Activated naive CD4-positive, alpha-beta T cell treated with anti-CD3 and anti-CD28 coated beads, Interleukin-2, amount 10 ng/mL, durations not matched to agents 7 days and 5 days (primary cell): ENCODE measurements at regions not wholly inside any gene's neighbourhood (a gene's known extent, or its start where the extent isn't known, plus 50 kb on each side); places are given as distances from the start of the nearest gene placed in this dataset.
A peak's percentile ranks its signal among the peaks of the same experiment; 100 is the strongest.

Experiments used
- CTCF ChIA-PET: fragments of 350-600 bp; sonication (Branson Sonifier 250); formaldehyde crosslinking; loops from one replicate; lab custom pipeline; 2021; ENCODE audit warnings: antibody characterized with exemption; lab: Charles Lee
- DNase-seq: peaks from one replicate; pipeline ENCODE4 v3.0.0-alpha.2; 2020
- H3K27ac Mint-ChIP-seq: one replicate; pipeline ENCODE4 v1.8.0; 2021; ENCODE audit warnings: mild to moderate bottlenecking, moderate library complexity, mixed read lengths
- H3K27me3 Mint-ChIP-seq: one replicate; pipeline ENCODE4 v1.8.0; 2021; ENCODE audit warnings: mild to moderate bottlenecking, mixed read lengths
- H3K36me3 Mint-ChIP-seq: one replicate; pipeline ENCODE4 v1.8.0; 2021; ENCODE audit warnings: mixed read lengths
- H3K4me1 Mint-ChIP-seq: one replicate; pipeline ENCODE4 v1.8.0; 2021; ENCODE audit warnings: mixed read lengths
- H3K4me3 Mint-ChIP-seq: one replicate; pipeline ENCODE4 v1.8.0; 2021; ENCODE audit warnings: mild to moderate bottlenecking, moderate library complexity, mixed read lengths
- H3K9me3 Mint-ChIP-seq: one replicate; pipeline ENCODE4 v1.8.0; 2021; ENCODE audit warnings: mixed read lengths

GRCh38 chr17:71922439-71922838 lies 198.4 kb upstream of the SOX9 start:
- no peak overlapping the region for H3K4me3 Mint-ChIP-seq
- H3K27me3 Mint-ChIP-seq: no peaks in the 10 kb centered on the region
- peaks cover 3% of the 10 kb centered on the region for H3K4me1 Mint-ChIP-seq
- no peak for DNase-seq
- peaks cover 9% of the 10 kb centered on the region for H3K9me3 Mint-ChIP-seq
- H3K27ac Mint-ChIP-seq: peak overlapping the region; percentile 39
- CTCF ChIA-PET: no interaction called here
- no peaks in the 10 kb centered on the region for H3K36me3 Mint-ChIP-seq

DNA sequence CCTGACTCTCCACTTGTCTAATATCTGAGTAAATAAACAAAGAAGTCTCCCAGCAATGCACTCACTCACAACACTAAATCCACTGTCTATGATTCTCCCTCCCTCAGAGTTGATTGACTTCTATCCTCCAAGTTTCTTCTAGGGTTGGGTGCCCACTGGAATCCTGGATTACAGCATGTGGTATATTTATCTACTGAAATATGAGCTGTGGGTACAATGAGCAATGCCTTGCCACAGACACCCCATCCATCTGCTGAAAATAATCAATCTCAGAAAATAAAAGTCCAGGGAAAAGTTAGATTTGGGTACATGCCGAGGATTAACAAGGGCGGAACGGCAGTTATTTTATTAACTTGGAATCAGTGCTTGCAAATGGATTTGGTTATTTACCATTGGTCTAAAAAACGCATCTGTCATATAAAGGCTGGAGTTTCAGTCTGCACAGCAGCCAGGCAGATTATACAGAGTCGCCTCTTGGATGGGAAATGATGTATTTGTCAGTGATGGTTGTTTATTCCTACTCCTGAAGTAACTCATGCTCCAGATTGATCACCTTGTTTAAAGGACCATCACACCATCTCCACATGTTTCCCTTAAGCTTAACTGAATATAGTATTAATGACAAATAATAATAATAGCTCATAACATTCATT lies 193.9 kb upstream of the SOX9 start:
- Mint-ChIP-seq H3K36me3 (no peaks in the 10 kb centered on the region), H3K4me1 (peaks cover 1% of the 10 kb centered on the region), H3K27ac (no peak overlapping the region), H3K9me3 (peaks cover 5% of the 10 kb centered on the region), H3K4me3 (no peak overlapping the region), H3K27me3 (no peaks in the 10 kb centered on the region)
- CTCF ChIA-PET: no interaction called here
- DNase-seq: no peak

GRCh38 chr17:71933306-71933705 lies 187.5 kb upstream of the SOX9 start:
- H3K27me3 Mint-ChIP-seq: no peaks in the 10 kb centered on the region
- CTCF ChIA-PET: no interaction called here
- DNase-seq: no peak
- no peak overlapping the region for H3K27ac Mint-ChIP-seq
- no peaks in the 10 kb centered on the region for H3K36me3 Mint-ChIP-seq
- peaks cover 4% of the 10 kb centered on the region for H3K9me3 Mint-ChIP-seq
- no peaks in the 10 kb centered on the region for H3K4me1 Mint-ChIP-seq
- no peak overlapping the region for H3K4me3 Mint-ChIP-seq

- H3K9me3 Mint-ChIP-seq: peaks cover 7% of the 10 kb centered on the region
- H3K36me3 Mint-ChIP-seq: no peaks in the 10 kb centered on the region
- DNase-seq: no peak
- CTCF ChIA-PET: no interaction called here
- no peaks in the 10 kb centered on the region for H3K4me1 Mint-ChIP-seq
- H3K27ac Mint-ChIP-seq: no peak overlapping the region
- H3K27me3 Mint-ChIP-seq: no peaks in the 10 kb centered on the region
- no peak overlapping the region for H3K4me3 Mint-ChIP-seq
Measured at GRCh38 chr17:71934520-71934919, 186.3 kb upstream of the SOX9 start.

DNA sequence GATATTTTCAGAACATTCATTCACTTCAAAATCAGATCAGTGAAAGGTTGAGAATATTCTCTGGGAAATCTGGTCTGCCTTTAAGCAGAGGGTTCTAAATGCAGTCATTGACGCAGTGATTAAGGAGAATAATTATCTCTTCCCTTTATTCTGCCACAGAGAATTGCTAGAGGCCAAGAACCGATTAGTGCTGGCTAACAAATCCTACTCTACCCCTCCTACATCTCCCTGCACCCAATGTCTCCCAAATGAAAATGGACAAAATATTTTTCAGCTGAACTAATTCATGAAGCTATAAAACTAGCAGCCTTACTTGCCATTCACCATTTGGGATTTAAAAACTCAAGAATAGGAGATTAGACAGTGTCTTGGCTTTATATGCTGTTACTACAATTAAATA lies 185.5 kb upstream of the SOX9 start:
- CTCF ChIA-PET: no interaction called here
- H3K4me3 Mint-ChIP-seq: no peak overlapping the region
- H3K27me3 Mint-ChIP-seq: no peaks in the 10 kb centered on the region
- H3K36me3 Mint-ChIP-seq: no peaks in the 10 kb centered on the region
- DNase-seq: no peak
- H3K9me3 Mint-ChIP-seq: peaks cover 7% of the 10 kb centered on the region
- no peaks in the 10 kb centered on the region for H3K4me1 Mint-ChIP-seq
- H3K27ac Mint-ChIP-seq: no peak overlapping the region

DNA sequence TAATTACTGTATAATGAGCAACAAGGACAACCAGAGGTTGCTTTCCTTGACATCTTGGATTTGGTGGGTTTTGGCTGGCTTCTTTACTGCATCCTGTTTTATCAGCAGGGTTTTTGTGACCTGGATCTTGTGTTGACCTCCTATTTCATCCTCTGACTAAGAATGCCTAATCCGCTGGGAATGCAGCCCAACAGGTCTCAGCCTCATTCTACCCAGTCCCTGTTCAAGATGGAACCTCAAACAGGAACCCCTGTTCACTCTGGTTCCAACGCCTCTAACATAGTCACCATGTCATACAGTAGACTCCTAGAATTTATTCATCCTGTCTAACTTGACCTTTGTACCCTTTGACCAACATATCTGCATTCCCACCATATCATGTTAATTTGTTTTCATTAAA lies 183.8 kb upstream of the SOX9 start:
- H3K4me3 Mint-ChIP-seq: no peak overlapping the region
- H3K4me1 Mint-ChIP-seq: no peaks in the 10 kb centered on the region
- H3K27ac Mint-ChIP-seq: no peak overlapping the region
- CTCF ChIA-PET: no interaction called here
- H3K27me3 Mint-ChIP-seq: no peaks in the 10 kb centered on the region
- H3K9me3 Mint-ChIP-seq: peaks cover 3% of the 10 kb centered on the region
- no peaks in the 10 kb centered on the region for H3K36me3 Mint-ChIP-seq
- no peak for DNase-seq

DNA sequence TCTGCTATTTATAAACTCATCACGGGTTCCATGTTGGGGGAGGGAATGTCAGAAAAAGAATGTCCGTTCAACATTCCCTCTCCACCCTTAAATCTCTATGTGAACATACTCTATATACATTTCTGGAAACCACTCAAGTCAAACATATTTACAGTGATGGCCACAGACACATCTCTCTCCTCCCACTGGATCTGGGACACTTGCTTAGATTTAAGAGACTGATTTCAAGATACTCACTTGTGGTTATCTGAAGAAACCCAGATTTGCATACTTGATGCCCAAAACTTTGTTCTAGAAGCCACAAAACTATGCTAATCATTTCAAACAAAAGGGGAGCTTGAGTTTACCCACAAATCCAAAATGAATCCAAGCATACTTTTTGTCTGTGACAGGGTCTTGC lies 182.9 kb upstream of the SOX9 start:
- no peak overlapping the region for H3K4me3 Mint-ChIP-seq
- no peaks in the 10 kb centered on the region for H3K36me3 Mint-ChIP-seq
- H3K4me1 Mint-ChIP-seq: no peaks in the 10 kb centered on the region
- peaks cover 3% of the 10 kb centered on the region for H3K9me3 Mint-ChIP-seq
- DNase-seq: no peak
- CTCF ChIA-PET: no interaction called here
- no peaks in the 10 kb centered on the region for H3K27me3 Mint-ChIP-seq
- no peak overlapping the region for H3K27ac Mint-ChIP-seq

DNA sequence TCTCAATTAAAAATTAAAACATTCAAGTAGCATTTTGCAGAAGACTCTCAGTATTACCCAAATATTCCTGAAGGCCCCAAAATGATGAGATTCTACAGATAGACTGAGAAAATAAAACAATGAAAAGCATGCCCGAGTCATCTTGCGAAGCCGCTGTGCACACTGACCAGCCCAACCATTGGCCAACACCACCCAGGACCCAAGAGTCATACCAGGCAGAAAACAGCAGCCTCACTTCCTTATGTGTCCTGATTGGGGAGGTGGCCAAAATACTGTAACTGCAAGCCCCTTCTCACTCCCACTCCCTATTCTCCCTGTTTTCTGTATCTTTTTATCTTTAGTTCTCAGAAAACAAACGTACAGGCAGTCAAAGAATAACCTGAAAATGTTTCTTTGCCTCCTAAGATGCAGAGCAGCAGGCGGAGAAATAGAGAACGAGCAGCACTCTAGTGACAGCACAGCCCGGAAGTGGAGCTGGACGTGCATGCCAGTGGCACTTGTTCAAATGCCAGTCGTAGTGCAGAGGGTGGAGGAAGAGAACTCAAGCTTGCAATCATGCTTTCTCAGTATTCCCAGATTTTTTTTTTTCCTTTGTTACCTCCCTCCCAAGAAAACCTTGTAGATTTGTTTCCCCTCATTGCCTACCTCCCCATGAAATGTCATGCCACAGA lies 182.3 kb upstream of the SOX9 start:
- peaks cover 3% of the 10 kb centered on the region for H3K9me3 Mint-ChIP-seq

GRCh38 chr17:71941920-71942319 lies 178.9 kb upstream of the SOX9 start:
- no peaks in the 10 kb centered on the region for H3K4me1 Mint-ChIP-seq
- H3K36me3 Mint-ChIP-seq: no peaks in the 10 kb centered on the region
- peaks cover 12% of the 10 kb centered on the region for H3K9me3 Mint-ChIP-seq
- no peak overlapping the region for H3K4me3 Mint-ChIP-seq
- H3K27ac Mint-ChIP-seq: no peak overlapping the region
- CTCF ChIA-PET: no interaction called here
- no peak for DNase-seq
- H3K27me3 Mint-ChIP-seq: no peaks in the 10 kb centered on the region

More for the DNA sequence above, 182.3 kb upstream of the SOX9 start:
- H3K4me1 Mint-ChIP-seq: no peaks in the 10 kb centered on the region
- H3K27ac Mint-ChIP-seq: no peak overlapping the region
- H3K4me3 Mint-ChIP-seq: no peak overlapping the region
- CTCF ChIA-PET: no interaction called here
- DNase-seq: no peak
- no peaks in the 10 kb centered on the region for H3K27me3 Mint-ChIP-seq
- H3K36me3 Mint-ChIP-seq: no peaks in the 10 kb centered on the region

GRCh38 chr17:71942626-71943025 lies 178.2 kb upstream of the SOX9 start:
- DNase-seq: no peak
- Mint-ChIP-seq H3K27me3 (no peaks in the 10 kb centered on the region), H3K4me3 (no peak overlapping the region), H3K27ac (no peak overlapping the region), H3K9me3 (peaks cover 12% of the 10 kb centered on the region), H3K36me3 (no peaks in the 10 kb centered on the region), H3K4me1 (no peaks in the 10 kb centered on the region)
- CTCF ChIA-PET: no interaction called here

DNA sequence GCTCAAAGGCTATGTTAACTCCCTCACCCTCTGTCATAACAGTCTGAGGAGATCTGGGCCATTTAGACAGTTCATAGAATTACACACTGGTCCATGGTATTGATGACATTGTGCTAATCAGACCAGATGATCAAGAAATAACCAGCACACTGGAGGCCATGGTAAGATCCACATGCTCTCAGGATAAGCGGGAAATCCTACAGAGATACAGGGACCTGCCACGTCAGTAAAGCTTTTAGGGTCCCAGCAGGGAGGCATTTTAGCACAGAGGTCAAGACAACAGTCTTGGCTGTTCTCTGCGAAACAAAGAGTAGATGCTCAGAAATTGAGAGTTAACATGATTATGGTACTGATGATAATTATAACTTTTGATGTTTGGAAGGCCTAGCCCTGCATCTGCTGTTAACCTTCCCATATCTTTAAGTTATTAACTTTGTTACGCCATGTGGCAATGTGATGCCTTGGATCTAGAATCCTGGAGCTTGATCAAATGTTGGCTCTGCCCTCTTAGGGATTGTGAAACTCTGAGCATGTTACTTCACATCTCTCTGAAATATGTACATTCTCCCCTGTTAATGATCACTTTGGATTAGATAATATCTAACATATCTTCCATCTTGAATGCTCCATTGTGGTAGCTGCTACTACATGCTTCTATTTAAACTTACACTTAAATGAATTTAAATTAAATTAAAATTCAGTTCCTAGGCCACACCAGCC lies 172.0 kb upstream of the SOX9 start:
- Mint-ChIP-seq H3K4me3 (no peak overlapping the region), H3K27me3 (no peaks in the 10 kb centered on the region), H3K27ac (no peak overlapping the region), H3K4me1 (no peaks in the 10 kb centered on the region), H3K36me3 (no peaks in the 10 kb centered on the region), H3K9me3 (peaks cover 6% of the 10 kb centered on the region)
- CTCF ChIA-PET: no interaction called here
- DNase-seq: no peak

GRCh38 chr17:71959154-71959553 lies 161.7 kb upstream of the SOX9 start:
- Mint-ChIP-seq H3K27me3 (no peaks in the 10 kb centered on the region), H3K36me3 (no peaks in the 10 kb centered on the region), H3K9me3 (peaks cover 1% of the 10 kb centered on the region), H3K4me3 (no peak overlapping the region), H3K27ac (no peak overlapping the region), H3K4me1 (no peaks in the 10 kb centered on the region)
- CTCF ChIA-PET: no interaction called here
- DNase-seq: no peak

DNA sequence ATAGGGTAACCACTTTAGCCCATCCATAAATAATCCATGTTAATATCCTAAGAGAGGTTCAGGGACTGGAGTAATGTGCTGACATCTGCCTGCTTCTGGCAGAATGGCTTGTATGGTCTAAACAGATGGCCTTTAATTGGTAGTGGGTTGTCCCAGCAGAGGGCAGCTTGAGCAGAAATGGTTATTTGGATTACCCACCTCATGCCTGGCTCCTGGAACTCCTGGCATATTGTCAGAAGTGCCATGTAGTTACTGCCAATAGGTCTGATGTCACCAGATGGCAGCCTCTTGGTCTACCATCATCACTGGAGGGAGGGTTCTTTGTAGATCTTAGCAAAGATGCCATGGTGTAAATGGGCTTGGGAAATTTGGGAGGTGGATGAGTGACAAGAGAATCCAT lies 157.5 kb upstream of the SOX9 start:
- no peak for DNase-seq
- H3K4me3 Mint-ChIP-seq: no peak overlapping the region
- no peak overlapping the region for H3K27ac Mint-ChIP-seq
- no peaks in the 10 kb centered on the region for H3K27me3 Mint-ChIP-seq
- H3K36me3 Mint-ChIP-seq: no peaks in the 10 kb centered on the region
- peaks cover 8% of the 10 kb centered on the region for H3K9me3 Mint-ChIP-seq
- H3K4me1 Mint-ChIP-seq: no peaks in the 10 kb centered on the region
- CTCF ChIA-PET: no interaction called here

- no peaks in the 10 kb centered on the region for H3K27me3 Mint-ChIP-seq
- H3K4me1 Mint-ChIP-seq: no peaks in the 10 kb centered on the region
- no peak overlapping the region for H3K27ac Mint-ChIP-seq
- H3K9me3 Mint-ChIP-seq: peaks cover 8% of the 10 kb centered on the region
- CTCF ChIA-PET: no interaction called here
- H3K36me3 Mint-ChIP-seq: no peaks in the 10 kb centered on the region
- DNase-seq: no peak
- no peak overlapping the region for H3K4me3 Mint-ChIP-seq
Measured at GRCh38 chr17:71963791-71964190, 157.0 kb upstream of the SOX9 start.

- Mint-ChIP-seq H3K27ac (no peak overlapping the region), H3K9me3 (peaks cover 8% of the 10 kb centered on the region), H3K4me3 (no peak overlapping the region), H3K4me1 (no peaks in the 10 kb centered on the region), H3K36me3 (no peaks in the 10 kb centered on the region), H3K27me3 (no peaks in the 10 kb centered on the region)
- CTCF ChIA-PET: no interaction called here
- no peak for DNase-seq
Measured at GRCh38 chr17:71964559-71964958, 156.3 kb upstream of the SOX9 start.
